ENCODE measurements at regions not wholly inside any gene's neighbourhood (a gene's known extent, or its start where the extent isn't known, plus 50 kb on each side); places are given as distances from the start of the nearest gene placed in this dataset.

DNA sequence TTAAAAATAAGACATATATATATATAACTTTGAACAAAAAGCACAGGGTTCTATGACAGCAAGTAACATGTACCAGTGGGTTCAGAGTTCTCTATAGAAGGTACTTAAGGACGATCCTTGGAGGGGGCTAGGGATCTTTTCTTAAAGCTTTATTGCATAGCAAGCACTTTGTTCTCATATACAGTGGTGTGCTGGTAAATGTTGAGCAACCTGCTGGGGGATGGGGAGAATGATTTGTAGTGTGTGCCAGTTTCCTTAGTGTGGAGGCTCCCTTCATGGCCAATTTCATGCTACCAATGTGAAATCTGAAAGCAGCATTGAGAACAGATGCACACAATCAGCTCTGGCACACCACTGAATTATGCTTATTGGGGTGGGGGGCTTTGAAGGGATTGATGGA, 69.5 kb upstream of the NFASC start:
- TF ChIP-seq, protein P1, sequence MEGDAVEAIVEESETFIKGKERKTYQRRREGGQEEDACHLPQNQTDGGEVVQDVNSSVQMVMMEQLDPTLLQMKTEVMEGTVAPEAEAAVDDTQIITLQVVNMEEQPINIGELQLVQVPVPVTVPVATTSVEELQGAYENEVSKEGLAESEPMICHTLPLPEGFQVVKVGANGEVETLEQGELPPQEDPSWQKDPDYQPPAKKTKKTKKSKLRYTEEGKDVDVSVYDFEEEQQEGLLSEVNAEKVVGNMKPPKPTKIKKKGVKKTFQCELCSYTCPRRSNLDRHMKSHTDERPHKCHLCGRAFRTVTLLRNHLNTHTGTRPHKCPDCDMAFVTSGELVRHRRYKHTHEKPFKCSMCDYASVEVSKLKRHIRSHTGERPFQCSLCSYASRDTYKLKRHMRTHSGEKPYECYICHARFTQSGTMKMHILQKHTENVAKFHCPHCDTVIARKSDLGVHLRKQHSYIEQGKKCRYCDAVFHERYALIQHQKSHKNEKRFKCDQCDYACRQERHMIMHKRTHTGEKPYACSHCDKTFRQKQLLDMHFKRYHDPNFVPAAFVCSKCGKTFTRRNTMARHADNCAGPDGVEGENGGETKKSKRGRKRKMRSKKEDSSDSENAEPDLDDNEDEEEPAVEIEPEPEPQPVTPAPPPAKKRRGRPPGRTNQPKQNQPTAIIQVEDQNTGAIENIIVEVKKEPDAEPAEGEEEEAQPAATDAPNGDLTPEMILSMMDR (IDR thresholded peaks at IDR 0.05) = no peak
- no peak for TF ChIP-seq POLR2A (IDR thresholded peaks at IDR 0.05)
- no peak for TF ChIP-seq EP300 (IDR thresholded peaks at IDR 0.05)

Data from ovary (tissue), 3 donors.